Fibroblast of pulmonary artery (primary cell): ENCODE measurements at regions not wholly inside any gene's neighbourhood (a gene's known extent, or its start where the extent isn't known, plus 50 kb on each side); places are given as distances from the start of the nearest gene placed in this dataset.

ENCODE experiments used
- DNase-seq: peaks from one replicate; pipeline ENCODE4 v3.0.0-alpha.2; 2010; ENCODE audit warnings: low read depth
- H3K4me3 ChIP-seq: replicated peaks from 2 replicates; pipeline ENCODE4 v1.5.1; 2011; ENCODE audit warnings: low read depth, mild to moderate bottlenecking, control low read depth, low read length, moderate library complexity
- CTCF ChIP-seq: IDR thresholded peaks from 2 replicates; pipeline ENCODE4 v1.5.1; 2011; ENCODE audit warnings: mild to moderate bottlenecking, control low read depth, low read length, inconsistent platforms; ENCODE audit errors: missing control alignments

GRCh38 chr13:76620036-76620435 is 266.2 kb downstream of the KCTD12 start:
- H3K4me3 ChIP-seq = no peak overlapping the region
- no peak for TF ChIP-seq CTCF
- peak; percentile 23 for DNase-seq

- DNase-seq = no peak
- no peak overlapping the region for H3K4me3 ChIP-seq
- TF ChIP-seq CTCF = no peak
These were observed 266.6 kb downstream of the KCTD12 start for GRCh38 chr13:76619631-76620030.

GRCh38 chr13:76610819-76611415 is 275.3 kb downstream of the KCTD12 start:
- no peak overlapping the region for H3K4me3 ChIP-seq

GRCh38 chr13:76609643-76610042 is 276.6 kb downstream of the KCTD12 start:
- no peak for DNase-seq
- no peak for TF ChIP-seq CTCF
- H3K4me3 ChIP-seq = no peak overlapping the region

More at GRCh38 chr13:76610819-76611415, 275.3 kb downstream of the KCTD12 start:
- no peak for TF ChIP-seq CTCF
- DNase-seq = peak; percentile 63

GRCh38 chr13:76607866-76608265 is 278.3 kb downstream of the KCTD12 start:
- no peak for TF ChIP-seq CTCF
- no peak for DNase-seq
- no peak overlapping the region for H3K4me3 ChIP-seq

GRCh38 chr13:76600081-76600480 is 286.1 kb downstream of the KCTD12 start:
- H3K4me3 ChIP-seq = no peak overlapping the region
- TF ChIP-seq CTCF = no peak
- peak; percentile 42 for DNase-seq

GRCh38 chr13:76597868-76598267 is 288.3 kb downstream of the KCTD12 start:
- no peak overlapping the region for H3K4me3 ChIP-seq
- DNase-seq = no peak
- TF ChIP-seq CTCF = no peak
